Sigmoid colon (tissue), 6 donors: ENCODE measurements at regions not wholly inside any gene's neighbourhood (a gene's known extent, or its start where the extent isn't known, plus 50 kb on each side); places are given as distances from the start of the nearest gene placed in this dataset.

ENCODE experiments used
- DNase-seq: peaks from one replicate; pipeline ENCODE4 v3.0.0-alpha.2; 2019
- H3K27ac ChIP-seq, 4 donors: fragments of 200-600 bp; sonication (generic); one replicate each; pipeline ENCODE4 v1.5.1; 2016 to 2019; ENCODE audit warnings: mild to moderate bottlenecking in 1 of 4
- H3K27me3 ChIP-seq, 3 donors: fragments of 200-600 bp; sonication (generic); one replicate each; pipeline ENCODE4 v1.5.1; 2019; ENCODE audit warnings: mild to moderate bottlenecking in 1 of 3
- H3K36me3 ChIP-seq, 4 donors: fragments of 200-600 bp; sonication (generic); one replicate each; pipeline ENCODE4 v1.5.1; 2016 to 2019
- H3K4me1 ChIP-seq, 4 donors: fragments of 200-600 bp; sonication (generic); one replicate each; pipeline ENCODE4 v1.5.1; 2017 to 2019
- H3K4me3 ChIP-seq, 4 donors: fragments of 200-600 bp; sonication (generic); one replicate each; pipeline ENCODE4 v1.5.1; 2017 to 2019; ENCODE audit warnings: mild to moderate bottlenecking in 2 of 4, moderate library complexity in 1 of 4
- H3K9me3 ChIP-seq, 4 donors: fragments of 200-600 bp in 3 of 4; sonication (generic) in 3 of 4; one replicate each; pipeline versions ENCODE4 v1.5.1 to v1.6.1; 2013 to 2019
- EP300 ChIP-seq, 4 donors: sonication (generic); formaldehyde crosslinking; IDR thresholded peaks; one replicate each; pipeline ENCODE4 v1.6.1; 2017; ENCODE audit warnings: antibody characterized with exemption in 4 of 4
- POLR2A ChIP-seq, 2 donors: fragments of 450-650 bp; IDR thresholded peaks; one replicate each; pipeline ENCODE4 v1.6.1; 2016; ENCODE audit warnings: antibody characterized with exemption in 2 of 2, mild to moderate bottlenecking in 2 of 2, moderate library complexity in 2 of 2
- POLR2AphosphoS5 ChIP-seq, 4 donors: sonication (generic); formaldehyde crosslinking; IDR thresholded peaks; one replicate each; pipeline ENCODE4 v1.6.1; 2017; ENCODE audit warnings: antibody characterized with exemption in 4 of 4
- WGBS, 2 donors: extraction: QIAGEN DNeasy Blood & Tissue Kit; methylation state at CpG; one replicate each; pipeline ENCODE4 v1.1.7; 2013; 5-methylcytosine and 5-hydroxymethylcytosine counted together
- intact Hi-C: fragments of 100-400 bp; cut with DNase I; formaldehyde crosslinking; loops from one replicate; pipeline ENCODE4 v1.15.1; 2023
- TF ChIP-seq, protein P1 (sequence below), 4 experiments: fragments of 450-650 bp in 3 of 4; fragments of 200-600 bp in 1 of 4; IDR thresholded peaks; one replicate each; pipeline ENCODE4 v1.5.1; 2016 to 2019; ENCODE audit warnings: antibody characterized with exemption in 4 of 4, mild to moderate bottlenecking in 3 of 4, moderate library complexity in 2 of 4
- donor health status: healthy with polysubstance abuse.
- donor health status: healthy.

DNA sequence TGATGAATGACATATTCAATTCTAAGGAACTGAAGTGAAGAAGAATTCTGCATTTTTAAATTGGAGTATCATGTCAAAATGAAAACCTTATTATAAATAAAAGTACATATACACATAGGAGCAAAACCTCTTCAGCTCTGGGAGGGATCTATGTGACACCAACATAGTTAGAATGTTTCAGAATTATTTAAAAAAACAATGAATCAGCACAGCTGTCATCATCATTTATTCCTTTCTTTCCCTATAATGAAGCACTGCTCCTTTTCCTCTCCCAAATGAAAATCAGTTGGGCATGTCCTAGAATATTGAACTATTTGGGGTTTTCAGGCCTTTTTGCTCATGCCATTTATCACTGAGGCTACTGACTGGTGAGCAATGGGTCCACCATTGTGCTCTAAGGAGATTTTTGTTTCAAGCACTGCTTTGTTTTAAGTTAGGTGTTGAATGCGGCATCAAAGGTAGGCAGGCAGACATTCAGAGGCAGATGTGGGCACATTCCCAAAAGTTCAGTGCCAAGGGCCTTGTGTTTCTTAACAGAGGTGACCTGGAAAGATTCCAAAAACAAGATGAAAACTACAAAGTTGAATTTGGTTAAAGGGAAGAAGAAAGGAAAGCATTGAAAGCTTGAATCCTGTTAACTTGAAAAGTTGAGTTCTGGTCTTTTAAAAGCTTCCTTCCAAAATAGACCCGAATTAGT, 126.4 kb upstream of the ADAMTSL1 start:
- intact Hi-C loops: no loop called here
- H3K27ac ChIP-seq: peak overlapping the region in 1 of 4 donors; percentile 7
- peaks cover 0 to 13% (median 4%) of the 10 kb centered on the region in 4 donors for H3K4me1 ChIP-seq
- no peak overlapping the region for H3K4me3 ChIP-seq
- H3K36me3 ChIP-seq: no peaks in the 10 kb centered on the region
- no peaks in the 10 kb centered on the region for H3K9me3 ChIP-seq
- H3K27me3 ChIP-seq: no peaks in the 10 kb centered on the region
- DNase-seq: peak; percentile 69
- WGBS, 2 donors: 87 to 92% methylated on average over 2 of the region's 2 CpGs
- TF ChIP-seq POLR2A (IDR thresholded peaks at IDR 0.05) (no peak), POLR2AphosphoS5 (IDR thresholded peaks at IDR 0.05) (no peak), EP300 (IDR thresholded peaks at IDR 0.05) (no peak)
- TF ChIP-seq, protein P1, sequence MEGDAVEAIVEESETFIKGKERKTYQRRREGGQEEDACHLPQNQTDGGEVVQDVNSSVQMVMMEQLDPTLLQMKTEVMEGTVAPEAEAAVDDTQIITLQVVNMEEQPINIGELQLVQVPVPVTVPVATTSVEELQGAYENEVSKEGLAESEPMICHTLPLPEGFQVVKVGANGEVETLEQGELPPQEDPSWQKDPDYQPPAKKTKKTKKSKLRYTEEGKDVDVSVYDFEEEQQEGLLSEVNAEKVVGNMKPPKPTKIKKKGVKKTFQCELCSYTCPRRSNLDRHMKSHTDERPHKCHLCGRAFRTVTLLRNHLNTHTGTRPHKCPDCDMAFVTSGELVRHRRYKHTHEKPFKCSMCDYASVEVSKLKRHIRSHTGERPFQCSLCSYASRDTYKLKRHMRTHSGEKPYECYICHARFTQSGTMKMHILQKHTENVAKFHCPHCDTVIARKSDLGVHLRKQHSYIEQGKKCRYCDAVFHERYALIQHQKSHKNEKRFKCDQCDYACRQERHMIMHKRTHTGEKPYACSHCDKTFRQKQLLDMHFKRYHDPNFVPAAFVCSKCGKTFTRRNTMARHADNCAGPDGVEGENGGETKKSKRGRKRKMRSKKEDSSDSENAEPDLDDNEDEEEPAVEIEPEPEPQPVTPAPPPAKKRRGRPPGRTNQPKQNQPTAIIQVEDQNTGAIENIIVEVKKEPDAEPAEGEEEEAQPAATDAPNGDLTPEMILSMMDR (IDR thresholded peaks at IDR 0.05): no peak

DNA sequence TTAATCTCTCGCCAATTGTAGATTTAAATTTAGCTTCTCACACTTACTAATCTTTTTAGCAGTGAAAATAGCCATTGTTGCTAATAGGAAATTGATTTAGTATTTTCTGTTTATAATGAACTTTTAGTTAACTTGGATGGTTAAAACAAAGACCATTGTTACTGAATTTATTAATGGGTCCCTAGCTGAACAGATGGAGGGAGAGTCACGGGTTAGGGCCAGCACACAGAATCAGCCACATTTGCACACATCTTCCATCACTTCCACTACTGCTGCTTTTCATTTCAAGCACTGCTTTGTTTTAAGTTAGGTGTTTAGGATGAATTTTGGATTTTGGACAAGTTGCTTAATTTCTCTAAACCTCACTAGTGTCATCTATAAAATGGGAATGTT, 125.9 kb upstream of the ADAMTSL1 start:
- no peaks in the 10 kb centered on the region for H3K27me3 ChIP-seq
- TF ChIP-seq EP300 (IDR thresholded peaks at IDR 0.05) (no peak), POLR2A (IDR thresholded peaks at IDR 0.05) (no peak), POLR2AphosphoS5 (IDR thresholded peaks at IDR 0.05) (no peak)
- TF ChIP-seq, protein P1 (IDR thresholded peaks at IDR 0.05): no peak
- intact Hi-C loops: no loop called here

DNA sequence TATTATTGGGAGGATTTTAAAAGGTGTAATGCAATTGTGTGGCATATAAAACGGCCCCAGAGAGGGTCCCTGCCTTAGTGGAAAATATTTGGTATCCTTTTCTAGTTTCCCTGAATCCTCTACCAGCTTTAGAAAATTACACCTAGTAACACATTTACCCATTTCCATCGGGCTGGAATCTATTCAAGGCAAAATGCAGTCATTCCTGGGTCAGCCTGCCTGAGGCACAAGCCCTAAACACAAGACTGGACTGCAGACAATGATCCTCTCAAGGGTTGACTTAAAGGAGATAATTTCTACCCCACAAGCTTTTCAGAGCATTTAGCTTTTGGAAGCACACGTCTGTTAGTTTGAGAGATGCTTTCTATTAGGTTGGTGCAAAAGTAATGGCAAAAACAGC, 124.4 kb upstream of the ADAMTSL1 start:
- TF ChIP-seq EP300 (IDR thresholded peaks at IDR 0.05) (no peak), POLR2AphosphoS5 (IDR thresholded peaks at IDR 0.05) (no peak), POLR2A (IDR thresholded peaks at IDR 0.05) (no peak)
- TF ChIP-seq, protein P1 (IDR thresholded peaks at IDR 0.05): no peak
- 68 to 76% methylated on average over 3 of the region's 3 CpGs for WGBS, 2 donors
- Histone ChIP-seq H3K4me1 (peaks cover 0 to 13% (median 4%) of the 10 kb centered on the region in 4 donors), H3K27ac (no peak overlapping the region), H3K9me3 (no peaks in the 10 kb centered on the region), H3K4me3 (no peak overlapping the region), H3K27me3 (no peaks in the 10 kb centered on the region), H3K36me3 (no peaks in the 10 kb centered on the region)
- DNase-seq: no peak
- intact Hi-C loops: no loop called here

More for the DNA sequence above, 125.9 kb upstream of the ADAMTSL1 start:
- WGBS, 2 donors: 86 to 92% methylated on average over 2 of the region's 2 CpGs
- DNase-seq: no peak
- no peaks in the 10 kb centered on the region for H3K9me3 ChIP-seq
- no peaks in the 10 kb centered on the region for H3K36me3 ChIP-seq
- no peak overlapping the region for H3K4me3 ChIP-seq
- peaks cover 0 to 13% (median 4%) of the 10 kb centered on the region in 4 donors for H3K4me1 ChIP-seq
- peak overlapping the region in 1 of 4 donors; percentile 7 for H3K27ac ChIP-seq

DNA sequence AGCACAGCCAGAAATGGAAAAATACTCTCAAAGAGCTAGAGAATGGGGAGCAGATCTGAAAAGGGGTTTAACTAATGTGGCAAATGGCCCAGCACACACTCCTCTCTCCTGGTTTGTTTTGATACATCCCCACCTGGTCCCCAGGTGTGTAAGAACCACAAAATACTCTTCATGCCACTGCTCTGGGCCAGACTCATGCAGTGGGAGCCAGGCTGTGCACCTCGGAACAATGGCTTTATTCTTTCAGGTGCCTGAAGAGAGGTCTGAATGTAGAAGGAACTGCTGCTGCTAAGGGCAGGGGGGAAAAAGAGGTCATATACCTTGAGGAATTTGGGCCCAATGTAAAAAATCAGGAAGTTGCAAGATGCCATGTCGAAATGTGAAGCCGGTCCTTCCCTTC, 123.9 kb upstream of the ADAMTSL1 start:
- Histone ChIP-seq H3K36me3 (no peaks in the 10 kb centered on the region), H3K27ac (no peak overlapping the region), H3K4me1 (peaks cover 0 to 13% (median 4%) of the 10 kb centered on the region in 4 donors), H3K27me3 (no peaks in the 10 kb centered on the region), H3K9me3 (no peaks in the 10 kb centered on the region), H3K4me3 (no peak overlapping the region)
- intact Hi-C loops: no loop called here
- WGBS, 2 donors: 94 to 95% methylated on average over 3 of the region's 3 CpGs
- TF ChIP-seq, protein P1 (IDR thresholded peaks at IDR 0.05): no peak
- TF ChIP-seq POLR2AphosphoS5 (IDR thresholded peaks at IDR 0.05) (no peak), POLR2A (IDR thresholded peaks at IDR 0.05) (no peak), EP300 (IDR thresholded peaks at IDR 0.05) (no peak)
- DNase-seq: no peak
